GM23338 (cell line): ENCODE measurements at regions not wholly inside any gene's neighbourhood (a gene's known extent, or its start where the extent isn't known, plus 50 kb on each side); places are given as distances from the start of the nearest gene placed in this dataset.

Source experiments
- ATAC-seq: fragments of 200-7000 bp; cut with Tn5 transposase; 3 replicates; pipeline ENCODE4 v1.9.1; 2020
- DNase-seq: peaks from one replicate; pipeline ENCODE4 v3.0.0-alpha.2; 2015; ENCODE audit warnings: low spot score
- H2AFZ ChIP-seq: fragments of 200-600 bp; sonication (generic); 2 replicates; pipeline ENCODE4 v1.8.0; 2016; ENCODE audit warnings: antibody characterized with exemption, mild to moderate bottlenecking, moderate library complexity
- H3F3A ChIP-seq: fragments of 200-600 bp; sonication (generic); replicated peaks from 2 replicates; pipeline ENCODE4 v1.8.0; 2017; ENCODE audit warnings: antibody characterized with exemption, mixed run types, low read depth
- H3K27ac ChIP-seq: fragments of 200-600 bp; sonication (generic); 2 replicates; pipeline ENCODE4 v1.6.1; 2016; ENCODE audit warnings: low read depth
- H3K27me3 ChIP-seq: fragments of 200-600 bp; sonication (generic); 2 replicates; pipeline ENCODE4 v1.8.0; 2016; ENCODE audit warnings: mild to moderate bottlenecking, mixed run types, moderate library complexity; ENCODE audit not compliant: insufficient read depth
- H3K36me3 ChIP-seq: fragments of 200-600 bp; sonication (generic); 2 replicates; pipeline ENCODE4 v1.8.0; 2016; ENCODE audit warnings: mild to moderate bottlenecking; ENCODE audit not compliant: insufficient read depth
- H3K4me1 ChIP-seq: fragments of 200-600 bp; sonication (generic); 2 replicates; pipeline ENCODE4 v1.8.0; 2016; ENCODE audit warnings: mild to moderate bottlenecking, moderate library complexity; ENCODE audit not compliant: insufficient read depth
- H3K4me2 ChIP-seq: fragments of 200-600 bp; sonication (generic); 2 replicates; pipeline ENCODE4 v1.7.1; 2017; ENCODE audit warnings: mixed run types
- H3K4me3 ChIP-seq: fragments of 200-600 bp; sonication (generic); 2 replicates; pipeline ENCODE4 v1.6.1; 2016; ENCODE audit warnings: mixed run types
- H3K79me2 ChIP-seq: fragments of 200-600 bp; sonication (generic); replicated peaks from 2 replicates; pipeline ENCODE4 v1.8.0; 2017; ENCODE audit warnings: mild to moderate bottlenecking; ENCODE audit not compliant: insufficient read depth
- H3K9me2 ChIP-seq: fragments of 200-600 bp; sonication (generic); 2 replicates; pipeline ENCODE4 v1.8.0; 2017; ENCODE audit not compliant: insufficient read depth
- H4K20me1 ChIP-seq: fragments of 200-600 bp; sonication (generic); replicated peaks from 2 replicates; pipeline ENCODE4 v1.8.0; 2017; ENCODE audit warnings: mild to moderate bottlenecking; ENCODE audit not compliant: insufficient read depth
- H3K27ac Mint-ChIP-seq: 2 replicates; pipeline ENCODE4 v1.8.0; 2020; ENCODE audit warnings: inconsistent platforms, mild to moderate bottlenecking, moderate library complexity, mixed read lengths
- H3K27me3 Mint-ChIP-seq: 3 replicates; pipeline ENCODE4 v1.8.0; 2022; ENCODE audit warnings: low read depth, mild to moderate bottlenecking, moderate library complexity, mixed read lengths, inconsistent platforms; ENCODE audit not compliant: insufficient read depth, poor library complexity
- H3K36me3 Mint-ChIP-seq: 3 replicates; pipeline ENCODE4 v1.8.0; 2021; ENCODE audit warnings: low read depth, mild to moderate bottlenecking, inconsistent platforms, moderate library complexity, mixed read lengths
- H3K4me1 Mint-ChIP-seq: 3 replicates; pipeline ENCODE4 v1.8.0; 2020; ENCODE audit warnings: mild to moderate bottlenecking, inconsistent platforms, mixed read lengths
- H3K4me3 Mint-ChIP-seq: 3 replicates; pipeline ENCODE4 v1.8.0; 2021; ENCODE audit warnings: moderate library complexity, mild to moderate bottlenecking, inconsistent platforms, mixed read lengths
- H3K9me3 Mint-ChIP-seq: 3 replicates; pipeline ENCODE4 v1.8.0; 2020; ENCODE audit warnings: moderate library complexity, mild to moderate bottlenecking, inconsistent platforms, mixed read lengths
- EZH2 ChIP-seq: fragments of 200-600 bp; sonication (generic); IDR thresholded peaks from one replicate; pipeline ENCODE4 v1.8.0; 2017; ENCODE audit warnings: antibody characterized with exemption, mild to moderate bottlenecking, low read depth; ENCODE audit not compliant: unreplicated experiment
- NANOG ChIP-seq: IDR thresholded peaks from 2 replicates; pipeline ENCODE4 v1.6.1; 2016; ENCODE audit warnings: antibody characterized with exemption, borderline replicate concordance
- STAT1 ChIP-seq: IDR thresholded peaks from one replicate; pipeline ENCODE4 v1.6.1; 2016; ENCODE audit warnings: antibody characterized with exemption; ENCODE audit not compliant: unreplicated experiment
- TF ChIP-seq, protein P1 (sequence below), 2 experiments: fragments of 200-600 bp in 1 of 2; sonication (generic) in 1 of 2; conservative IDR thresholded peaks; 2 replicates each; pipeline versions ENCODE4 v1.5.1 to v1.6.1; 2016 to 2017; ENCODE audit warnings: antibody characterized with exemption in 2 of 2, low read depth in 2 of 2, mild to moderate bottlenecking in 2 of 2, moderate library complexity in 1 of 2
- TF ChIP-seq, protein P2 (sequence below): IDR thresholded peaks from 2 replicates; pipeline ENCODE4 v1.6.1; 2016; ENCODE audit warnings: antibody characterized with exemption
- TF ChIP-seq, protein P3 (sequence below): fragments of 250-450 bp; sonication (Bioruptor Pico); IDR thresholded peaks from 2 replicates; pipeline ENCODE4 v1.5.0; 2020; ENCODE audit warnings: mild to moderate bottlenecking, moderate library complexity

DNA sequence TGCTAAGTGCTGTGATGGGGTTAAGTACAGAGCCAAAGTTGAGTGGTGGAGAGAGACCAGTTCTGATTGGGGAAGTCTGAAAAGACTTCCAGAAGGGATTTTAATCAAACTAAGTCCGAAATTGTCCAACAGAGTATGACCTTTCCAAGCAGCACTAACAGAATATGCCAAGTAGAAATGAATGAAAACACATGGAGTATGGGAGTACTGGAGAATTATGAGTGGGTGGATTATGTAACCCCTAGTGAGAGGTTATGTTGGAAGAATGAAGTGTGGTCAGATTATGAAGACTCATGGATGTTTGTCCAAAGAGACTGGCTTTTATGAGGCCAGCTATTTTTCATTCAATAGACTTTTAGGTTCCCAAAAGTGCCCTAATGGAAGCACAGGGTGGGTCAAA lies 94.0 kb upstream of the PLEKHA5 start (continued):
- TF ChIP-seq, protein P1, sequence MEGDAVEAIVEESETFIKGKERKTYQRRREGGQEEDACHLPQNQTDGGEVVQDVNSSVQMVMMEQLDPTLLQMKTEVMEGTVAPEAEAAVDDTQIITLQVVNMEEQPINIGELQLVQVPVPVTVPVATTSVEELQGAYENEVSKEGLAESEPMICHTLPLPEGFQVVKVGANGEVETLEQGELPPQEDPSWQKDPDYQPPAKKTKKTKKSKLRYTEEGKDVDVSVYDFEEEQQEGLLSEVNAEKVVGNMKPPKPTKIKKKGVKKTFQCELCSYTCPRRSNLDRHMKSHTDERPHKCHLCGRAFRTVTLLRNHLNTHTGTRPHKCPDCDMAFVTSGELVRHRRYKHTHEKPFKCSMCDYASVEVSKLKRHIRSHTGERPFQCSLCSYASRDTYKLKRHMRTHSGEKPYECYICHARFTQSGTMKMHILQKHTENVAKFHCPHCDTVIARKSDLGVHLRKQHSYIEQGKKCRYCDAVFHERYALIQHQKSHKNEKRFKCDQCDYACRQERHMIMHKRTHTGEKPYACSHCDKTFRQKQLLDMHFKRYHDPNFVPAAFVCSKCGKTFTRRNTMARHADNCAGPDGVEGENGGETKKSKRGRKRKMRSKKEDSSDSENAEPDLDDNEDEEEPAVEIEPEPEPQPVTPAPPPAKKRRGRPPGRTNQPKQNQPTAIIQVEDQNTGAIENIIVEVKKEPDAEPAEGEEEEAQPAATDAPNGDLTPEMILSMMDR (conservative IDR thresholded peaks at IDR 0.05; ENCODE audit: low read depth in 2 of 2) = no peak

DNA sequence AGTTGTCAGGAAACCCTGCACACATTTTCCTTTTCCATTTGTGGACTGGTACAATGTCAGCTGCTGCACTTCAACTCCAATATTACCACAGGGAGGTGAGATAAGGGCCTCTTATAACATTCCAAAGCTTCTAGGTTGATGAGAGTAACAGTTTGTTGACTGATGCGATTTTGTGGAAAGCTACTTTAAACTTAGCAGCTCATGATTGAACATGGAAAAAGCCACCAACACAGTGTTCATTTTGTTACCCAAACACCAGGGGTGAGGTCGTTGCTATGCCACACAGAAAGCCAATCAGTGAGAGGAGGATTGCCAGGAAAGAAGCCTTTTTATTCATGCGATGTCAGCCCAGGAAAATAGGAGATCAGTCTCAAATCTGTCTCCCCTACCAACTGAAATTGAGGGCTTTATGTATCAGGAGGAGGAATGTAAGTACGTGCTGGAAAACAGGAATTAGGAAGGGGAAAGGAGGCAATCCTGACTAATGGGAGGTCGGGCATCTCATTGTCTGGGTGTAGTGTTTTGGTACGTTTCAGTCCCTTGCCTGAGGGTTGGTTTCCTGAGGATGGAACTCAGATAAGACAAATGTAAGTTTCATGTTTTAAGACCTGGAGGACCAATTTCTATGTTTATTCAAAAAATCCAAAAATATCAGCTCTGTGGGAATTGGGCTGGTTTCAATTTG lies 92.7 kb upstream of the PLEKHA5 start:
- Histone ChIP-seq H3K27me3 (no peaks in the 10 kb centered on the region), H3K4me3 (no peak overlapping the region), H3K27ac (no peak overlapping the region), H4K20me1 (no peaks in the 10 kb centered on the region), H2AFZ (peak overlapping the region; percentile 72), H3K9me2 (peaks cover 10% of the 10 kb centered on the region; the same call in 1 of the 2 replicates), H3K36me3 (no peaks in the 10 kb centered on the region), H3F3A (no peaks in the 10 kb centered on the region), H3K79me2 (no peaks in the 10 kb centered on the region), H3K4me1 (peaks cover 13% of the 10 kb centered on the region; the same call in 1 of the 2 replicates), H3K4me2 (no peak overlapping the region)
- Mint-ChIP-seq H3K27me3 (peaks cover 2% of the 10 kb centered on the region), H3K4me3 (no peak overlapping the region), H3K27ac (no peak overlapping the region), H3K9me3 (peaks cover 28% of the 10 kb centered on the region), H3K36me3 (peaks cover 27% of the 10 kb centered on the region), H3K4me1 (0 out of 3 replicates have a peak, but pooled peaks cover 3% of the 10 kb centered on the region)
- DNase-seq (no peak), ATAC-seq (no peak)
- TF ChIP-seq STAT1 (no peak), NANOG (no peak), EZH2 (no peak)
- TF ChIP-seq, protein P2, sequence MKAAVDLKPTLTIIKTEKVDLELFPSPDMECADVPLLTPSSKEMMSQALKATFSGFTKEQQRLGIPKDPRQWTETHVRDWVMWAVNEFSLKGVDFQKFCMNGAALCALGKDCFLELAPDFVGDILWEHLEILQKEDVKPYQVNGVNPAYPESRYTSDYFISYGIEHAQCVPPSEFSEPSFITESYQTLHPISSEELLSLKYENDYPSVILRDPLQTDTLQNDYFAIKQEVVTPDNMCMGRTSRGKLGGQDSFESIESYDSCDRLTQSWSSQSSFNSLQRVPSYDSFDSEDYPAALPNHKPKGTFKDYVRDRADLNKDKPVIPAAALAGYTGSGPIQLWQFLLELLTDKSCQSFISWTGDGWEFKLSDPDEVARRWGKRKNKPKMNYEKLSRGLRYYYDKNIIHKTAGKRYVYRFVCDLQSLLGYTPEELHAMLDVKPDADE = no peak
- TF ChIP-seq, protein P3, sequence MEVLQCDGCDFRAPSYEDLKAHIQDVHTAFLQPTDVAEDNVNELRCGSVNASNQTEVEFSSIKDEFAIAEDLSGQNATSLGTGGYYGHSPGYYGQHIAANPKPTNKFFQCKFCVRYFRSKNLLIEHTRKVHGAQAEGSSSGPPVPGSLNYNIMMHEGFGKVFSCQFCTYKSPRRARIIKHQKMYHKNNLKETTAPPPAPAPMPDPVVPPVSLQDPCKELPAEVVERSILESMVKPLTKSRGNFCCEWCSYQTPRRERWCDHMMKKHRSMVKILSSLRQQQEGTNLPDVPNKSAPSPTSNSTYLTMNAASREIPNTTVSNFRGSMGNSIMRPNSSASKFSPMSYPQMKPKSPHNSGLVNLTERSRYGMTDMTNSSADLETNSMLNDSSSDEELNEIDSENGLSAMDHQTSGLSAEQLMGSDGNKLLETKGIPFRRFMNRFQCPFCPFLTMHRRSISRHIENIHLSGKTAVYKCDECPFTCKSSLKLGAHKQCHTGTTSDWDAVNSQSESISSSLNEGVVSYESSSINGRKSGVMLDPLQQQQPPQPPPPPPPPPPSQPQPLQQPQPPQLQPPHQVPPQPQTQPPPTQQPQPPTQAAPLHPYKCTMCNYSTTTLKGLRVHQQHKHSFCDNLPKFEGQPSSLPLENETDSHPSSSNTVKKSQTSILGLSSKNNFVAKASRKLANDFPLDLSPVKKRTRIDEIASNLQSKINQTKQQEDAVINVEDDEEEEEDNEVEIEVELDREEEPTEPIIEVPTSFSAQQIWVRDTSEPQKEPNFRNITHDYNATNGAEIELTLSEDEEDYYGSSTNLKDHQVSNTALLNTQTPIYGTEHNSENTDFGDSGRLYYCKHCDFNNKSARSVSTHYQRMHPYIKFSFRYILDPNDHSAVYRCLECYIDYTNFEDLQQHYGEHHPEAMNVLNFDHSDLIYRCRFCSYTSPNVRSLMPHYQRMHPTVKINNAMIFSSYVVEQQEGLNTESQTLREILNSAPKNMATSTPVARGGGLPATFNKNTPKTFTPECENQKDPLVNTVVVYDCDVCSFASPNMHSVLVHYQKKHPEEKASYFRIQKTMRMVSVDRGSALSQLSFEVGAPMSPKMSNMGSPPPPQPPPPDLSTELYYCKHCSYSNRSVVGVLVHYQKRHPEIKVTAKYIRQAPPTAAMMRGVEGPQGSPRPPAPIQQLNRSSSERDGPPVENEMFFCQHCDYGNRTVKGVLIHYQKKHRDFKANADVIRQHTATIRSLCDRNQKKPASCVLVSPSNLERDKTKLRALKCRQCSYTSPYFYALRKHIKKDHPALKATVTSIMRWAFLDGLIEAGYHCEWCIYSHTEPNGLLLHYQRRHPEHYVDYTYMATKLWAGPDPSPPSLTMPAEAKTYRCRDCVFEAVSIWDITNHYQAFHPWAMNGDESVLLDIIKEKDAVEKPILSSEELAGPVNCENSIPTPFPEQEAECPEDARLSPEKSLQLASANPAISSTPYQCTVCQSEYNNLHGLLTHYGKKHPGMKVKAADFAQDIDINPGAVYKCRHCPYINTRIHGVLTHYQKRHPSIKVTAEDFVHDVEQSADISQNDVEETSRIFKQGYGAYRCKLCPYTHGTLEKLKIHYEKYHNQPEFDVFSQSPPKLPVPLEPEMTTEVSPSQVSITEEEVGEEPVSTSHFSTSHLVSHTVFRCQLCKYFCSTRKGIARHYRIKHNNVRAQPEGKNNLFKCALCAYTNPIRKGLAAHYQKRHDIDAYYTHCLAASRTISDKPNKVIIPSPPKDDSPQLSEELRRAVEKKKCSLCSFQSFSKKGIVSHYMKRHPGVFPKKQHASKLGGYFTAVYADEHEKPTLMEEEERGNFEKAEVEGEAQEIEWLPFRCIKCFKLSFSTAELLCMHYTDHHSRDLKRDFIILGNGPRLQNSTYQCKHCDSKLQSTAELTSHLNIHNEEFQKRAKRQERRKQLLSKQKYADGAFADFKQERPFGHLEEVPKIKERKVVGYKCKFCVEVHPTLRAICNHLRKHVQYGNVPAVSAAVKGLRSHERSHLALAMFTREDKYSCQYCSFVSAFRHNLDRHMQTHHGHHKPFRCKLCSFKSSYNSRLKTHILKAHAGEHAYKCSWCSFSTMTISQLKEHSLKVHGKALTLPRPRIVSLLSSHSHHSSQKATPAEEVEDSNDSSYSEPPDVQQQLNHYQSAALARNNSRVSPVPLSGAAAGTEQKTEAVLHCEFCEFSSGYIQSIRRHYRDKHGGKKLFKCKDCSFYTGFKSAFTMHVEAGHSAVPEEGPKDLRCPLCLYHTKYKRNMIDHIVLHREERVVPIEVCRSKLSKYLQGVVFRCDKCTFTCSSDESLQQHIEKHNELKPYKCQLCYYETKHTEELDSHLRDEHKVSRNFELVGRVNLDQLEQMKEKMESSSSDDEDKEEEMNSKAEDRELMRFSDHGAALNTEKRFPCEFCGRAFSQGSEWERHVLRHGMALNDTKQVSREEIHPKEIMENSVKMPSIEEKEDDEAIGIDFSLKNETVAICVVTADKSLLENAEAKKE (CRISPR knock-in tag) = no peak
